ENCODE measurements at regions not wholly inside any gene's neighbourhood (a gene's known extent, or its start where the extent isn't known, plus 50 kb on each side); places are given as distances from the start of the nearest gene placed in this dataset.

DNA sequence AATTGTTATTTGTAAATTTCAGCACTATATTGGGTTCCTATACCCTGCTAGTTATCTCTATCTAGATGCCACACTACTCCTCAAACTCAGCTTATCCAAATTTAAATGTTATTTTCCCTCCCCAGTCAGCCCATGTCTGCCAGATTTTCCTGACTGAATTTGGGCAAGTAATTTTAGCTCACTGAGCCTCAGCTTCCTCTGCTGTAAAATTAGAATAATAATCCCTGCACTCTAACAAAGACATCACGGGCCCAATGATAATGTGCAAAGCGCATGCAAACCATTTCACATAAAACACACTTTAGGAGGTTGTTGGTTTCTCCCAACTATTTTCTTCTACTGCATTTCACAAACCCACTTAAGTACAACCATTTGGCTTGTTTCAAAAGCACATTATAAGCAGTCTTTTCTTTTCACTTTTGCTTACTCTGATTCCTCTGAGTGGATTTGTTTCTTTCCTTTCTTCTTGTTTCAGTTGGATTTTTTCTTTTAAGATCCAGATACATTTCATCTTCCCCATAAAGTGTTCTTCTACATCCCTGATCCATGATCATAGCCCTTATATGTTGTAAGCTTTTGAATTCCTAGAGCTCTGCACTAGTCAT, 152.8 kb upstream of the DPT start:
- H3K4me3 Mint-ChIP-seq, result no peak overlapping the region
- H3K27me3 Mint-ChIP-seq (ENCODE audit: low read depth), result no peaks in the 10 kb centered on the region
- POLR2A ChIA-PET, result no interaction called here
- H3K27ac Mint-ChIP-seq, result no peak overlapping the region
- H3K4me1 Mint-ChIP-seq, result peaks cover 9% of the 10 kb centered on the region
- DNase-seq (ENCODE audit: low spot score), result no peak
- H3K36me3 Mint-ChIP-seq, result peaks cover 6% of the 10 kb centered on the region; the same call in 1 of the 2 replicates
- CTCF ChIA-PET, result interaction anchor here (2.2 kb wide), 1 partner anchor 244 kb away, joined by 7 read pairs; no protein-coding TSS in a partner anchor
- peaks cover 11% of the 10 kb centered on the region; the same call in 1 of the 2 replicates for H3K9me3 Mint-ChIP-seq
- no peak for ATAC-seq
- TF ChIP-seq ZNF396 (CRISPR knock-in tag; IDR thresholded peaks at IDR 0.05; ENCODE audit: borderline replicate concordance) (no peak), NR2C2 (CRISPR knock-in tag; IDR thresholded peaks at IDR 0.05) (no peak), ZNF121 (CRISPR knock-in tag; IDR thresholded peaks at IDR 0.05) (no peak), HMGA2 (CRISPR knock-in tag; IDR thresholded peaks at IDR 0.05) (no peak), ZNF263 (CRISPR knock-in tag; IDR thresholded peaks at IDR 0.05; ENCODE audit: low read depth) (no peak), AFF4 (CRISPR knock-in tag; IDR thresholded peaks at IDR 0.05; ENCODE audit: borderline replicate concordance) (no peak), NFYB (CRISPR knock-in tag; conservative IDR thresholded peaks at IDR 0.05; ENCODE audit: low read depth) (no peak), GTF2I (CRISPR knock-in tag; conservative IDR thresholded peaks at IDR 0.05) (no peak), PREB (CRISPR knock-in tag; IDR thresholded peaks at IDR 0.05; ENCODE audit: borderline replicate concordance) (no peak), FOXJ3 (CRISPR knock-in tag; IDR thresholded peaks at IDR 0.05; ENCODE audit: borderline replicate concordance) (no peak), MXD4 (CRISPR knock-in tag; IDR thresholded peaks at IDR 0.05; ENCODE audit: borderline replicate concordance) (no peak), RORB (CRISPR knock-in tag; IDR thresholded peaks at IDR 0.05) (no peak), ETV6 (CRISPR knock-in tag; IDR thresholded peaks at IDR 0.05) (no peak)
- TF ChIP-seq, protein P1, sequence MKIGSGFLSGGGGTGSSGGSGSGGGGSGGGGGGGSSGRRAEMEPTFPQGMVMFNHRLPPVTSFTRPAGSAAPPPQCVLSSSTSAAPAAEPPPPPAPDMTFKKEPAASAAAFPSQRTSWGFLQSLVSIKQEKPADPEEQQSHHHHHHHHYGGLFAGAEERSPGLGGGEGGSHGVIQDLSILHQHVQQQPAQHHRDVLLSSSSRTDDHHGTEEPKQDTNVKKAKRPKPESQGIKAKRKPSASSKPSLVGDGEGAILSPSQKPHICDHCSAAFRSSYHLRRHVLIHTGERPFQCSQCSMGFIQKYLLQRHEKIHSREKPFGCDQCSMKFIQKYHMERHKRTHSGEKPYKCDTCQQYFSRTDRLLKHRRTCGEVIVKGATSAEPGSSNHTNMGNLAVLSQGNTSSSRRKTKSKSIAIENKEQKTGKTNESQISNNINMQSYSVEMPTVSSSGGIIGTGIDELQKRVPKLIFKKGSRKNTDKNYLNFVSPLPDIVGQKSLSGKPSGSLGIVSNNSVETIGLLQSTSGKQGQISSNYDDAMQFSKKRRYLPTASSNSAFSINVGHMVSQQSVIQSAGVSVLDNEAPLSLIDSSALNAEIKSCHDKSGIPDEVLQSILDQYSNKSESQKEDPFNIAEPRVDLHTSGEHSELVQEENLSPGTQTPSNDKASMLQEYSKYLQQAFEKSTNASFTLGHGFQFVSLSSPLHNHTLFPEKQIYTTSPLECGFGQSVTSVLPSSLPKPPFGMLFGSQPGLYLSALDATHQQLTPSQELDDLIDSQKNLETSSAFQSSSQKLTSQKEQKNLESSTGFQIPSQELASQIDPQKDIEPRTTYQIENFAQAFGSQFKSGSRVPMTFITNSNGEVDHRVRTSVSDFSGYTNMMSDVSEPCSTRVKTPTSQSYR (CRISPR knock-in tag; IDR thresholded peaks at IDR 0.05), result no peak
- TF ChIP-seq, protein P2, sequence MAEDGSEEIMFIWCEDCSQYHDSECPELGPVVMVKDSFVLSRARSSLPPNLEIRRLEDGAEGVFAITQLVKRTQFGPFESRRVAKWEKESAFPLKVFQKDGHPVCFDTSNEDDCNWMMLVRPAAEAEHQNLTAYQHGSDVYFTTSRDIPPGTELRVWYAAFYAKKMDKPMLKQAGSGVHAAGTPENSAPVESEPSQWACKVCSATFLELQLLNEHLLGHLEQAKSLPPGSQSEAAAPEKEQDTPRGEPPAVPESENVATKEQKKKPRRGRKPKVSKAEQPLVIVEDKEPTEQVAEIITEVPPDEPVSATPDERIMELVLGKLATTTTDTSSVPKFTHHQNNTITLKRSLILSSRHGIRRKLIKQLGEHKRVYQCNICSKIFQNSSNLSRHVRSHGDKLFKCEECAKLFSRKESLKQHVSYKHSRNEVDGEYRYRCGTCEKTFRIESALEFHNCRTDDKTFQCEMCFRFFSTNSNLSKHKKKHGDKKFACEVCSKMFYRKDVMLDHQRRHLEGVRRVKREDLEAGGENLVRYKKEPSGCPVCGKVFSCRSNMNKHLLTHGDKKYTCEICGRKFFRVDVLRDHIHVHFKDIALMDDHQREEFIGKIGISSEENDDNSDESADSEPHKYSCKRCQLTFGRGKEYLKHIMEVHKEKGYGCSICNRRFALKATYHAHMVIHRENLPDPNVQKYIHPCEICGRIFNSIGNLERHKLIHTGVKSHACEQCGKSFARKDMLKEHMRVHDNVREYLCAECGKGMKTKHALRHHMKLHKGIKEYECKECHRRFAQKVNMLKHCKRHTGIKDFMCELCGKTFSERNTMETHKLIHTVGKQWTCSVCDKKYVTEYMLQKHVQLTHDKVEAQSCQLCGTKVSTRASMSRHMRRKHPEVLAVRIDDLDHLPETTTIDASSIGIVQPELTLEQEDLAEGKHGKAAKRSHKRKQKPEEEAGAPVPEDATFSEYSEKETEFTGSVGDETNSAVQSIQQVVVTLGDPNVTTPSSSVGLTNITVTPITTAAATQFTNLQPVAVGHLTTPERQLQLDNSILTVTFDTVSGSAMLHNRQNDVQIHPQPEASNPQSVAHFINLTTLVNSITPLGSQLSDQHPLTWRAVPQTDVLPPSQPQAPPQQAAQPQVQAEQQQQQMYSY (CRISPR knock-in tag; IDR thresholded peaks at IDR 0.05), result no peak
- TF ChIP-seq, protein P3, sequence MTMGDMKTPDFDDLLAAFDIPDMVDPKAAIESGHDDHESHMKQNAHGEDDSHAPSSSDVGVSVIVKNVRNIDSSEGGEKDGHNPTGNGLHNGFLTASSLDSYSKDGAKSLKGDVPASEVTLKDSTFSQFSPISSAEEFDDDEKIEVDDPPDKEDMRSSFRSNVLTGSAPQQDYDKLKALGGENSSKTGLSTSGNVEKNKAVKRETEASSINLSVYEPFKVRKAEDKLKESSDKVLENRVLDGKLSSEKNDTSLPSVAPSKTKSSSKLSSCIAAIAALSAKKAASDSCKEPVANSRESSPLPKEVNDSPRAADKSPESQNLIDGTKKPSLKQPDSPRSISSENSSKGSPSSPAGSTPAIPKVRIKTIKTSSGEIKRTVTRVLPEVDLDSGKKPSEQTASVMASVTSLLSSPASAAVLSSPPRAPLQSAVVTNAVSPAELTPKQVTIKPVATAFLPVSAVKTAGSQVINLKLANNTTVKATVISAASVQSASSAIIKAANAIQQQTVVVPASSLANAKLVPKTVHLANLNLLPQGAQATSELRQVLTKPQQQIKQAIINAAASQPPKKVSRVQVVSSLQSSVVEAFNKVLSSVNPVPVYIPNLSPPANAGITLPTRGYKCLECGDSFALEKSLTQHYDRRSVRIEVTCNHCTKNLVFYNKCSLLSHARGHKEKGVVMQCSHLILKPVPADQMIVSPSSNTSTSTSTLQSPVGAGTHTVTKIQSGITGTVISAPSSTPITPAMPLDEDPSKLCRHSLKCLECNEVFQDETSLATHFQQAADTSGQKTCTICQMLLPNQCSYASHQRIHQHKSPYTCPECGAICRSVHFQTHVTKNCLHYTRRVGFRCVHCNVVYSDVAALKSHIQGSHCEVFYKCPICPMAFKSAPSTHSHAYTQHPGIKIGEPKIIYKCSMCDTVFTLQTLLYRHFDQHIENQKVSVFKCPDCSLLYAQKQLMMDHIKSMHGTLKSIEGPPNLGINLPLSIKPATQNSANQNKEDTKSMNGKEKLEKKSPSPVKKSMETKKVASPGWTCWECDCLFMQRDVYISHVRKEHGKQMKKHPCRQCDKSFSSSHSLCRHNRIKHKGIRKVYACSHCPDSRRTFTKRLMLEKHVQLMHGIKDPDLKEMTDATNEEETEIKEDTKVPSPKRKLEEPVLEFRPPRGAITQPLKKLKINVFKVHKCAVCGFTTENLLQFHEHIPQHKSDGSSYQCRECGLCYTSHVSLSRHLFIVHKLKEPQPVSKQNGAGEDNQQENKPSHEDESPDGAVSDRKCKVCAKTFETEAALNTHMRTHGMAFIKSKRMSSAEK (CRISPR knock-in tag; IDR thresholded peaks at IDR 0.05; ENCODE audit: borderline replicate concordance), result no peak
